ENCODE measurements at regions not wholly inside any gene's neighbourhood (a gene's known extent, or its start where the extent isn't known, plus 50 kb on each side); places are given as distances from the start of the nearest gene placed in this dataset.
"Not testable (repeated sequence)": the region's sequence is repeated elsewhere in the genome, so short reads cannot be mapped to it uniquely, and the experiment has no call there.

DNA sequence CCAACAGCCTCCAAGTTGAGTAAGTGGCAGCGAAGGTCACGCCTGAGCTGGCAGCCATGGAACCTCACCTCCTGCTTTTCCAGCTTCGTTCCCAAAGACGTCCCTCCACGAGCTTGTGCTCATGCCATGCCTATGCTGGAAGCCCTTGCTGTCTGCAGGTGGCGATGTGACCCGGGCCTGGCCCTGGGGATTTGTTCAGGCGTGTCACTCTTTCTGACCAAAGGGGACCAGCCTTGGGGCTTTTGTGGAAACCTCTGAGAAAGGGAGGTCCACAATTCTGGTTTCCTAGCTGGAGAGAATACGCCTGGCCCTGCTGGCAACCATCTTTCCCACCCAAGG lies 183.4 kb downstream of the TRIM43 start:
- TF ChIP-seq, protein P1, sequence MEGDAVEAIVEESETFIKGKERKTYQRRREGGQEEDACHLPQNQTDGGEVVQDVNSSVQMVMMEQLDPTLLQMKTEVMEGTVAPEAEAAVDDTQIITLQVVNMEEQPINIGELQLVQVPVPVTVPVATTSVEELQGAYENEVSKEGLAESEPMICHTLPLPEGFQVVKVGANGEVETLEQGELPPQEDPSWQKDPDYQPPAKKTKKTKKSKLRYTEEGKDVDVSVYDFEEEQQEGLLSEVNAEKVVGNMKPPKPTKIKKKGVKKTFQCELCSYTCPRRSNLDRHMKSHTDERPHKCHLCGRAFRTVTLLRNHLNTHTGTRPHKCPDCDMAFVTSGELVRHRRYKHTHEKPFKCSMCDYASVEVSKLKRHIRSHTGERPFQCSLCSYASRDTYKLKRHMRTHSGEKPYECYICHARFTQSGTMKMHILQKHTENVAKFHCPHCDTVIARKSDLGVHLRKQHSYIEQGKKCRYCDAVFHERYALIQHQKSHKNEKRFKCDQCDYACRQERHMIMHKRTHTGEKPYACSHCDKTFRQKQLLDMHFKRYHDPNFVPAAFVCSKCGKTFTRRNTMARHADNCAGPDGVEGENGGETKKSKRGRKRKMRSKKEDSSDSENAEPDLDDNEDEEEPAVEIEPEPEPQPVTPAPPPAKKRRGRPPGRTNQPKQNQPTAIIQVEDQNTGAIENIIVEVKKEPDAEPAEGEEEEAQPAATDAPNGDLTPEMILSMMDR (IDR thresholded peaks at IDR 0.05 in 8 of 11, conservative IDR thresholded peaks at IDR 0.05 in 3 of 11), result not testable (repeated sequence)
- not testable (repeated sequence) for TF ChIP-seq POLR2A (IDR thresholded peaks at IDR 0.05)

All from spleen (tissue), 7 donors.